ENCODE measurements at regions not wholly inside any gene's neighbourhood (a gene's known extent, or its start where the extent isn't known, plus 50 kb on each side); places are given as distances from the start of the nearest gene placed in this dataset.

DNA sequence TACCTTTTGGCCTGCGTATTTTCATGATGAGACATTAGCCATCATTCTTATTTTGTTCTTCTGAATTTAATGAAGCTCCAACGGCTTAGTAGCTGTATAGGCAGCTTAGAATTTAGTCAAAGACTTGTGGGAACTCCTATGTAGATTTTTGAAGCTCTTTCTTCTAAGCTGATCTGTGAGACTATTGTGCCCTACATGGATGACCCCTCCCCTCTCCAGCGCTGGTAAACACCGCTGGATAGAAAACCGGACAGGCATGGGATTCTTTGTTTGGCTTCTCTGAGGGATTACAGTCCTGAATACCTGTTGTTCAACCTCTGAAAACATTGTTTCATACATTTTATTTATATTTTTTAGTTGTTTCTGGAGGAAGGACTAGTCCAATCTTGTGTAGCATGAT lies 1353.4 kb downstream of the GRIK2 start:
- TF ChIP-seq POLR2A (IDR thresholded peaks at IDR 0.05; ENCODE audit: insufficient read depth in 1 of 2, low read depth in 2 of 2, low read length in 2 of 2) = no peak
- TF ChIP-seq, protein P1, sequence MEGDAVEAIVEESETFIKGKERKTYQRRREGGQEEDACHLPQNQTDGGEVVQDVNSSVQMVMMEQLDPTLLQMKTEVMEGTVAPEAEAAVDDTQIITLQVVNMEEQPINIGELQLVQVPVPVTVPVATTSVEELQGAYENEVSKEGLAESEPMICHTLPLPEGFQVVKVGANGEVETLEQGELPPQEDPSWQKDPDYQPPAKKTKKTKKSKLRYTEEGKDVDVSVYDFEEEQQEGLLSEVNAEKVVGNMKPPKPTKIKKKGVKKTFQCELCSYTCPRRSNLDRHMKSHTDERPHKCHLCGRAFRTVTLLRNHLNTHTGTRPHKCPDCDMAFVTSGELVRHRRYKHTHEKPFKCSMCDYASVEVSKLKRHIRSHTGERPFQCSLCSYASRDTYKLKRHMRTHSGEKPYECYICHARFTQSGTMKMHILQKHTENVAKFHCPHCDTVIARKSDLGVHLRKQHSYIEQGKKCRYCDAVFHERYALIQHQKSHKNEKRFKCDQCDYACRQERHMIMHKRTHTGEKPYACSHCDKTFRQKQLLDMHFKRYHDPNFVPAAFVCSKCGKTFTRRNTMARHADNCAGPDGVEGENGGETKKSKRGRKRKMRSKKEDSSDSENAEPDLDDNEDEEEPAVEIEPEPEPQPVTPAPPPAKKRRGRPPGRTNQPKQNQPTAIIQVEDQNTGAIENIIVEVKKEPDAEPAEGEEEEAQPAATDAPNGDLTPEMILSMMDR (CRISPR knock-in tag; IDR thresholded peaks at IDR 0.05) = no peak
- no peak for TF ChIP-seq SNAI1 (CRISPR knock-in tag; IDR thresholded peaks at IDR 0.05; ENCODE audit: borderline replicate concordance)
- TF ChIP-seq ELF4 (CRISPR knock-in tag; IDR thresholded peaks at IDR 0.05; ENCODE audit: borderline replicate concordance) = no peak

Measured in HepG2 (cell line).